Panc1 (cell line): ENCODE measurements at regions not wholly inside any gene's neighbourhood (a gene's known extent, or its start where the extent isn't known, plus 50 kb on each side); places are given as distances from the start of the nearest gene placed in this dataset.

ENCODE experiments used
- ATAC-seq: fragments of 200-7000 bp; cut with Tn5 transposase; 2 replicates; pipeline ENCODE4 v1.9.1; 2020; ENCODE audit warnings: mild to moderate bottlenecking, moderate library complexity
- BruUV-seq: library from RNA; stranded (reverse); fragments of 400-500 nt; replicated peaks from 2 replicates; lab custom pipeline; 2021; lab: Mats Ljungman, UMichigan
- CTCF ChIA-PET: fragments of 300-600 bp; sonication (Branson Sonifier 250); formaldehyde crosslinking; loops from one replicate; lab custom pipeline; 2022; ENCODE audit warnings: antibody characterized with exemption; lab: Charles Lee
- POLR2A ChIA-PET: fragments of 300-600 bp; sonication (Branson Sonifier 250); formaldehyde crosslinking; loops from one replicate; lab custom pipeline; 2022; ENCODE audit warnings: antibody characterized with exemption; lab: Charles Lee
- DNase-seq: peaks from one replicate; pipeline ENCODE4 v3.0.0-alpha.2; 2010; ENCODE audit warnings: low read depth, low spot score
- H3K27ac ChIP-seq: 2 replicates; pipeline ENCODE4 v1.5.1; 2011; ENCODE audit warnings: mild to moderate bottlenecking, low read length, inconsistent platforms
- H3K27me3 ChIP-seq: fragments of 200-500 bp; sonication (Bioruptor generic); 2 replicates; pipeline ENCODE4 v1.6.0; 2014; ENCODE audit warnings: low read length, inconsistent platforms; ENCODE audit not compliant: control insufficient read depth, insufficient read depth
- H3K36me3 ChIP-seq: fragments of 200-500 bp; sonication (Bioruptor generic); 2 replicates; pipeline ENCODE4 v1.5.1; 2014; ENCODE audit warnings: inconsistent platforms, mild to moderate bottlenecking, low read length, moderate library complexity; ENCODE audit not compliant: control insufficient read depth, insufficient read depth
- H3K4me1 ChIP-seq: 2 replicates; pipeline ENCODE4 v1.5.1; 2011; ENCODE audit warnings: inconsistent platforms, mild to moderate bottlenecking, low read length, moderate library complexity; ENCODE audit not compliant: control insufficient read depth, insufficient read depth
- H3K4me3 ChIP-seq, 2 experiments: 2 replicates each; pipeline ENCODE4 v1.5.1; 2011 to 2012; ENCODE audit warnings: low read depth in 2 of 2, low read length in 2 of 2, mild to moderate bottlenecking in 2 of 2, inconsistent platforms in 1 of 2, moderate library complexity in 1 of 2
- H3K9me3 ChIP-seq: fragments of 200-500 bp; sonication (Bioruptor generic); 2 replicates; pipeline ENCODE4 v1.5.1; 2014; ENCODE audit warnings: low read depth, mild to moderate bottlenecking, inconsistent platforms, low read length, moderate library complexity; ENCODE audit not compliant: control insufficient read depth, insufficient read depth
- CTCF ChIP-seq: fragments of 450-650 bp; IDR thresholded peaks from 2 replicates; pipeline ENCODE4 v1.5.1; 2017; ENCODE audit warnings: mild to moderate bottlenecking
- POLR2AphosphoS5 ChIP-seq: IDR thresholded peaks from 2 replicates; pipeline ENCODE4 v1.6.1; 2012; ENCODE audit warnings: mild to moderate bottlenecking, low read depth, low read length, moderate library complexity
- REST ChIP-seq, 2 experiments: IDR thresholded peaks; 2 replicates each; pipeline ENCODE4 v1.6.1; 2011 to 2012; ENCODE audit warnings: low read depth in 2 of 2, control low read depth in 1 of 2, low read length in 1 of 2, mild to moderate bottlenecking in 1 of 2, moderate library complexity in 1 of 2; ENCODE audit not compliant: insufficient read depth in 1 of 2
- SIN3A ChIP-seq: IDR thresholded peaks from 2 replicates; pipeline ENCODE4 v1.6.1; 2012; ENCODE audit warnings: low read depth, mild to moderate bottlenecking, low read length, moderate library complexity, borderline replicate concordance; ENCODE audit not compliant: insufficient read depth
- TCF7L2 ChIP-seq: IDR thresholded peaks from 2 replicates; pipeline ENCODE4 v1.6.1; 2011; ENCODE audit warnings: mild to moderate bottlenecking, low read depth, low read length, inconsistent platforms
- in situ Hi-C: cut with HindIII; loops from 2 replicates; pipeline ENCODE4 v1.10.0; 2016; ENCODE audit warnings: low sequenced_read_pairs, low pct_unique_long_range_greater_than_20kb
- intact Hi-C: fragments of 100-400 bp; cut with micrococcal nuclease; formaldehyde crosslinking; loops from one replicate; pipeline ENCODE4 v1.10.0; 2022; ENCODE audit not compliant: unreplicated experiment

- no TSS peak for BruUV-seq
- H3K9me3 ChIP-seq, result no peaks in the 10 kb centered on the region
- TF ChIP-seq SIN3A (no peak), REST (IDR thresholded peaks at IDR 0.05; ENCODE audit: insufficient read depth in 1 of 2, low read depth in 2 of 2, low read length in 1 of 2) (no peak), CTCF (no peak), POLR2AphosphoS5 (no peak), TCF7L2 (no peak)
- no peak for DNase-seq
- in situ Hi-C loops, result no loop called here
- H3K27me3 ChIP-seq, result no peaks in the 10 kb centered on the region
- no peak for ATAC-seq
- H3K4me3 ChIP-seq, result no peak overlapping the region
- H3K36me3 ChIP-seq, result no peaks in the 10 kb centered on the region
- no peaks in the 10 kb centered on the region for H3K4me1 ChIP-seq
- POLR2A ChIA-PET, result no interaction called here
- CTCF ChIA-PET, result no interaction called here
- intact Hi-C loops, result no loop called here
- H3K27ac ChIP-seq, result no peak overlapping the region
Observed at GRCh38 chr18:73232933-73233332, 365.1 kb upstream of the NETO1 start.

- intact Hi-C loops (no loop called here), in situ Hi-C loops (no loop called here)
- no peak overlapping the region for H3K4me3 ChIP-seq
- ChIA-PET POLR2A (no interaction called here), CTCF (no interaction called here)
- H3K36me3 ChIP-seq, result no peaks in the 10 kb centered on the region
- DNase-seq, result no peak
- H3K27ac ChIP-seq, result no peak overlapping the region
- no peak for ATAC-seq
- H3K9me3 ChIP-seq, result no peaks in the 10 kb centered on the region; the same call in 1 of the 2 replicates
- no TSS peak for BruUV-seq
- H3K4me1 ChIP-seq, result no peaks in the 10 kb centered on the region
- TF ChIP-seq POLR2AphosphoS5 (no peak), CTCF (no peak), TCF7L2 (no peak), SIN3A (no peak), REST (IDR thresholded peaks at IDR 0.05; ENCODE audit: insufficient read depth in 1 of 2, low read depth in 2 of 2, low read length in 1 of 2) (no peak)
- H3K27me3 ChIP-seq, result no peaks in the 10 kb centered on the region
Observed at GRCh38 chr18:73220663-73221062, 352.9 kb upstream of the NETO1 start.
